ENCODE measurements at regions not wholly inside any gene's neighbourhood (a gene's known extent, or its start where the extent isn't known, plus 50 kb on each side); places are given as distances from the start of the nearest gene placed in this dataset.
A peak's percentile ranks its signal among the peaks of the same experiment; 100 is the strongest.
"Not testable (repeated sequence)": the region's sequence is repeated elsewhere in the genome, so short reads cannot be mapped to it uniquely, and the experiment has no call there.

GRCh38 chr1:232149287-232150201 is 480.4 kb downstream of the SIPA1L2 start:
- DNase-seq: no peak

GRCh38 chr1:232147215-232147614 is 482.7 kb downstream of the SIPA1L2 start:
- no peak for DNase-seq

- no peak for DNase-seq
These were observed 483.4 kb downstream of the SIPA1L2 start for GRCh38 chr1:232146514-232146913.

- no peak for DNase-seq
These were observed 484.2 kb downstream of the SIPA1L2 start for GRCh38 chr1:232145768-232146167.

GRCh38 chr1:232144696-232145230 is 485.2 kb downstream of the SIPA1L2 start:
- DNase-seq: no peak

- no peak for DNase-seq
These were observed 486.5 kb downstream of the SIPA1L2 start for GRCh38 chr1:232143315-232143886.

- peak; percentile 79 for DNase-seq
These were observed 487.3 kb downstream of the SIPA1L2 start for GRCh38 chr1:232142403-232143314.

GRCh38 chr1:232141167-232141448 is 488.8 kb downstream of the SIPA1L2 start:
- not testable (repeated sequence) for DNase-seq

- no peak for DNase-seq
These were observed 489.3 kb downstream of the SIPA1L2 start for GRCh38 chr1:232140419-232141166.

- no peak for DNase-seq
These were observed 490.5 kb downstream of the SIPA1L2 start for GRCh38 chr1:232139444-232139843.

GRCh38 chr1:232138044-232138443 is 491.9 kb downstream of the SIPA1L2 start:
- no peak for DNase-seq

- no peak for DNase-seq
These were observed 492.9 kb downstream of the SIPA1L2 start for GRCh38 chr1:232137066-232137465.

- DNase-seq: no peak
These were observed 493.8 kb downstream of the SIPA1L2 start for GRCh38 chr1:232136136-232136535.

GRCh38 chr1:232134365-232134764 is 495.6 kb downstream of the SIPA1L2 start:
- DNase-seq: no peak

GRCh38 chr1:232132572-232132971 is 497.4 kb downstream of the SIPA1L2 start:
- no peak for DNase-seq

GRCh38 chr1:232131715-232132391 is 498.1 kb downstream of the SIPA1L2 start:
- no peak for DNase-seq

- DNase-seq: no peak
These were observed 499.0 kb downstream of the SIPA1L2 start for GRCh38 chr1:232130815-232131480.

- DNase-seq: peak; percentile 77
These were observed 500.6 kb downstream of the DISC1 start for GRCh38 chr1:232127190-232127589.

- no peak for DNase-seq
These were observed 497.4 kb downstream of the DISC1 start for GRCh38 chr1:232123775-232124659.

GRCh38 chr1:232117903-232118302 is 491.3 kb downstream of the DISC1 start:
- not testable (repeated sequence) for DNase-seq

Measured in amniotic stem cell (primary cell).